ENCODE measurements at regions not wholly inside any gene's neighbourhood (a gene's known extent, or its start where the extent isn't known, plus 50 kb on each side); places are given as distances from the start of the nearest gene placed in this dataset.
"Not testable (repeated sequence)": the region's sequence is repeated elsewhere in the genome, so short reads cannot be mapped to it uniquely, and the experiment has no call there.

DNA sequence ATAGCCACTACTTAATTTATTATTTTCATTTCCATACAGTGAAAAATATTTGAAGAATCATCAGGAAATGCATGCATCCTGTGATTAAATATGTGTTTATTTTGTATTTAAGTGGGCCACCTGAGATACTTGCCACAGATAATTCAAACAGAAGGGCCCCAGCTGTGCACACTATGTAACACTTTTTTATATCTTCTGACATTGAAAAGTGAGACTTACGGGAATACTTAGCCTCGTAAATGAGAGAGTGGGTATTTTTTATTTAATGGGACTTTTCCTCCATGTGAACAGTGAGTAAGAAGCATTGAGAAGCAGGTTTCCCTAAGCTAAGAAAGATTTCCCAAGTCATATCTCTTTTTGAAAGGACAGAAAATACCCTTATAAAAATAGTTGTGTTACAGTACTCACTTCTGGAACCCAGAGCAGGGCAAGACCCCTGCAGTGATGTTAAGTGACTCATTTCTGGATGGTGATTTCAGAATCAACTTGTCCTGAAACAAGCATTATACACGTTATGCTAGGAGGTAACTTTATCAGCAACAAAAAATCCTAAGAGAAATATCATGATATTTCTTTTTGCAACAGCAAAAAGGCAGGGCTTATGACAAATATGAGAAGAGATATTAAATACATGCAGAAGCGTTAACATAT is 478.1 kb upstream of the CHORDC1 start:
- Histone ChIP-seq H3K9ac (ENCODE audit: low read length) (no peak overlapping the region), H3K9me3 (ENCODE audit: control insufficient read depth, insufficient read depth, low read depth, low read length) (no peaks in the 10 kb centered on the region), H3K4me1 (ENCODE audit: control insufficient read depth, insufficient read depth, low read length) (peaks cover 9% of the 10 kb centered on the region), H3K4me3 (ENCODE audit: low read depth, low read length) (no peak overlapping the region), H3K27ac (ENCODE audit: low read depth, low read length) (no peak overlapping the region), H3K27me3 (ENCODE audit: control insufficient read depth, insufficient read depth, low read length) (no peaks in the 10 kb centered on the region), H3K36me3 (ENCODE audit: control insufficient read depth, insufficient read depth, low read length) (no peaks in the 10 kb centered on the region)

DNA sequence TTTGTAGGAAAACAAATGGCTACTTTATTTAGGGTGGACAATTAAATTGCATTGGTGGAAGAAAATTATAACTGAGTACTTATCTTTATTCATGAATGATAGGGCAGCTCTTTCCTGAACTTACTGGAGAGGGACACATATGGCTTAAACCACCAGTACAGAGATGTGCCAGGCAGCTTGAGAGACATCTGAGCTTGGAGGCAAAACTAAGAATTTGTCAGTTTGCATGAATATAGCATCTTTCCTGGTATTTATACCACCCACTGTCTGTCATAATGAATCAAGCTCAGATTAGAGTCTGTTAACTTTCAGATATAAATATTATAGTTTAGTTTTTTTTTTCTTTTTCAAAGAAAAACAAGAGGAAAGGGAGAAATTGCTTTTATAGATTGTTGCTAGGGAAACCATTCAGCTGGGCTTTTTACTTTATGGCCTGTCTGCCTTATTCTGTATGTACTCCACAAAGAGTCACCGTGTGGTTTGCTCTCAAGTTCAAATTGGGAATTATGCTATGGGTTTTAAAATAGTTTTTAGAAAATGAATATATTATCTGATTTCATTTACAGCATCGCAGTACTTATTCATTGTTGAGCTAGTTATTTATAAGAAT is 477.0 kb upstream of the CHORDC1 start:
- H3K9ac ChIP-seq (ENCODE audit: low read length) = no peak overlapping the region
- no peak overlapping the region for H3K27ac ChIP-seq (ENCODE audit: low read depth, low read length)
- no peaks in the 10 kb centered on the region for H3K9me3 ChIP-seq (ENCODE audit: control insufficient read depth, insufficient read depth, low read depth, low read length)
- peaks cover 9% of the 10 kb centered on the region for H3K4me1 ChIP-seq (ENCODE audit: control insufficient read depth, insufficient read depth, low read length)
- H3K27me3 ChIP-seq (ENCODE audit: control insufficient read depth, insufficient read depth, low read length) = no peaks in the 10 kb centered on the region
- H3K4me3 ChIP-seq (ENCODE audit: low read depth, low read length) = no peak overlapping the region
- no peaks in the 10 kb centered on the region for H3K36me3 ChIP-seq (ENCODE audit: control insufficient read depth, insufficient read depth, low read length)

DNA sequence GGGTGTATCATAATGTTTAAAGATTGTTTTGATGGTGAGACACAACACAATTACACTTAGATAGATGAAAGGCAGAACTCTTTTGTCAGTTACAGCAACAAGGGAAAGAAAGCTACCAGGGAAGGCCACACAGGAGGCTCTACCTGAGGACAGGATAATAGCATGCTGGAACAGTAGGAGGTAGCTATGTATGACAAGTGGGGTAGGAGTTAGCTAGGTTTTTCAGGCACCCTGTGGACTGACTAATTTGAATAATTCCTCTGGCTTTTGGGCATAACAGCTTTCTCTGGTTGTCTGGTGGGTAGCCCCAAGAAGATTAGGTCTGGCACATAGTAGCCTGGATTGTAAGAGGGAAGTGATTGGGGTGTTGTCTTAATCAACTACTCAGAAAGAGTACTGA is 475.4 kb upstream of the CHORDC1 start:
- Histone ChIP-seq H3K9ac (ENCODE audit: low read length) (no peak overlapping the region), H3K36me3 (ENCODE audit: control insufficient read depth, insufficient read depth, low read length) (no peaks in the 10 kb centered on the region), H3K27me3 (ENCODE audit: control insufficient read depth, insufficient read depth, low read length) (no peaks in the 10 kb centered on the region), H3K4me1 (ENCODE audit: control insufficient read depth, insufficient read depth, low read length) (peaks cover 9% of the 10 kb centered on the region), H3K27ac (ENCODE audit: low read depth, low read length) (no peak overlapping the region), H3K4me3 (ENCODE audit: low read depth, low read length) (no peak overlapping the region), H3K9me3 (ENCODE audit: control insufficient read depth, insufficient read depth, low read depth, low read length) (peaks cover 11% of the 10 kb centered on the region)

- H3K4me3 ChIP-seq (ENCODE audit: low read depth, low read length); H3K27ac ChIP-seq (ENCODE audit: low read depth, low read length): not testable (repeated sequence)
- H3K9me3 ChIP-seq (ENCODE audit: control insufficient read depth, insufficient read depth, low read depth, low read length) = peaks cover 13% of the 10 kb centered on the region
Measured at GRCh38 chr11:90675496-90675895, 452.6 kb upstream of the CHORDC1 start.

GRCh38 chr11:90669094-90669493 is 446.2 kb upstream of the CHORDC1 start:
- Histone ChIP-seq H3K4me3 (ENCODE audit: low read depth, low read length) (no peak overlapping the region), H3K9ac (ENCODE audit: low read length) (no peak overlapping the region), H3K4me1 (ENCODE audit: control insufficient read depth, insufficient read depth, low read length) (no peaks in the 10 kb centered on the region), H3K27ac (ENCODE audit: low read depth, low read length) (no peak overlapping the region), H3K27me3 (ENCODE audit: control insufficient read depth, insufficient read depth, low read length) (no peaks in the 10 kb centered on the region), H3K9me3 (ENCODE audit: control insufficient read depth, insufficient read depth, low read depth, low read length) (no peaks in the 10 kb centered on the region), H3K36me3 (ENCODE audit: control insufficient read depth, insufficient read depth, low read length) (no peaks in the 10 kb centered on the region)

More at GRCh38 chr11:90675496-90675895, 452.6 kb upstream of the CHORDC1 start:
- not testable (repeated sequence) for H3K4me1 ChIP-seq (ENCODE audit: control insufficient read depth, insufficient read depth, low read length); H3K27me3 ChIP-seq (ENCODE audit: control insufficient read depth, insufficient read depth, low read length); H3K9ac ChIP-seq (ENCODE audit: low read length); H3K36me3 ChIP-seq (ENCODE audit: control insufficient read depth, insufficient read depth, low read length)

DNA sequence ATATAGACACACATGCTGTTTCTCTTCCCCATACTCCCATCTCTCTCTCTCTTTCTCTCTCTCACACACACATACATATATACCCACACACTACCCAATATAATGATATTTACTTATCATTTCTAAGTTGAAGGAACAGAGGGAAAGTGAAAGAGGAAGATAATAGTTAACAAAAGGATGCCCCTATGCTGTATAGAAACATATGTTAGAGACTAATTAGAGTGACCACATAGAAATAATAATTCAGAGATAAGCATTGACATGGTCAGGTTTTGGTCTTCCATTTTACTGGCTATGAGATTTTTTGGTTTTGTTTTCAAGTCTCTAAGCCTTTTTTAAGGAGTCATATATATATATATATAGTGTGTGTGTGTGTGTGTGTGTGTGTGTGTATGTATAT is 445.7 kb upstream of the CHORDC1 start:
- no peak overlapping the region for H3K27ac ChIP-seq (ENCODE audit: low read depth, low read length)
- H3K9me3 ChIP-seq (ENCODE audit: control insufficient read depth, insufficient read depth, low read depth, low read length) = no peaks in the 10 kb centered on the region
- H3K4me1 ChIP-seq (ENCODE audit: control insufficient read depth, insufficient read depth, low read length) = no peaks in the 10 kb centered on the region
- no peak overlapping the region for H3K9ac ChIP-seq (ENCODE audit: low read length)
- H3K4me3 ChIP-seq (ENCODE audit: low read depth, low read length) = no peak overlapping the region
- H3K36me3 ChIP-seq (ENCODE audit: control insufficient read depth, insufficient read depth, low read length) = no peaks in the 10 kb centered on the region
- H3K27me3 ChIP-seq (ENCODE audit: control insufficient read depth, insufficient read depth, low read length) = no peaks in the 10 kb centered on the region

DNA sequence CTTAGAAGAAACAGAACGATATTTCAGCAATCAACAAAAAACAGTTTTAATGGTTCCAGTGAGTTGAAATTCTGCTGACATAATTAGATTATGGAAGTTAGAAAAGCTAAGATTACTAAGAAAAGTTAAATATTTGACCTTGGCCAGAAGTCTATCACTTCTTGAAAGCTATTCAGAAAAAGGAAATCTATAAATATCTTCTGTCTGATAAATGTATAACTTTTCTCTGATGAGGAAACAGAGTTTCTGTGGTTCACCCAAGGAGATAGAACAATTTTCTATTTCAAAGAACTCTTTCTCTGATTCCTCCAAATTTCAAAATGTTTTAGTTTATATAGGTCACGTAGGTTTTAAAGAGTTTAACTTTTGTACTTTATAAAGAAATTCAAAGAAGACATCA is 438.4 kb upstream of the CHORDC1 start:
- Histone ChIP-seq H3K36me3 (ENCODE audit: control insufficient read depth, insufficient read depth, low read length) (no peaks in the 10 kb centered on the region), H3K27me3 (ENCODE audit: control insufficient read depth, insufficient read depth, low read length) (no peaks in the 10 kb centered on the region), H3K27ac (ENCODE audit: low read depth, low read length) (no peak overlapping the region), H3K9me3 (ENCODE audit: control insufficient read depth, insufficient read depth, low read depth, low read length) (no peaks in the 10 kb centered on the region), H3K4me3 (ENCODE audit: low read depth, low read length) (no peak overlapping the region), H3K9ac (ENCODE audit: low read length) (no peak overlapping the region), H3K4me1 (ENCODE audit: control insufficient read depth, insufficient read depth, low read length) (no peaks in the 10 kb centered on the region)

GRCh38 chr11:90656171-90656570 is 433.3 kb upstream of the CHORDC1 start:
- H3K4me1 ChIP-seq (ENCODE audit: control insufficient read depth, insufficient read depth, low read length) = no peaks in the 10 kb centered on the region
- H3K9me3 ChIP-seq (ENCODE audit: control insufficient read depth, insufficient read depth, low read depth, low read length) = no peaks in the 10 kb centered on the region
- no peak overlapping the region for H3K9ac ChIP-seq (ENCODE audit: low read length)
- H3K4me3 ChIP-seq (ENCODE audit: low read depth, low read length) = no peak overlapping the region
- H3K27me3 ChIP-seq (ENCODE audit: control insufficient read depth, insufficient read depth, low read length) = no peaks in the 10 kb centered on the region
- no peak overlapping the region for H3K27ac ChIP-seq (ENCODE audit: low read depth, low read length)
- no peaks in the 10 kb centered on the region for H3K36me3 ChIP-seq (ENCODE audit: control insufficient read depth, insufficient read depth, low read length)

GRCh38 chr11:90650153-90650552 is 427.3 kb upstream of the CHORDC1 start:
- no peaks in the 10 kb centered on the region for H3K4me1 ChIP-seq (ENCODE audit: control insufficient read depth, insufficient read depth, low read length)
- H3K36me3 ChIP-seq (ENCODE audit: control insufficient read depth, insufficient read depth, low read length) = no peaks in the 10 kb centered on the region
- H3K4me3 ChIP-seq (ENCODE audit: low read depth, low read length) = no peak overlapping the region
- H3K27me3 ChIP-seq (ENCODE audit: control insufficient read depth, insufficient read depth, low read length) = no peaks in the 10 kb centered on the region
- no peak overlapping the region for H3K27ac ChIP-seq (ENCODE audit: low read depth, low read length)
- no peak overlapping the region for H3K9ac ChIP-seq (ENCODE audit: low read length)
- no peaks in the 10 kb centered on the region for H3K9me3 ChIP-seq (ENCODE audit: control insufficient read depth, insufficient read depth, low read depth, low read length)

- H3K4me3 ChIP-seq (ENCODE audit: low read depth, low read length) = no peak overlapping the region
- H3K27me3 ChIP-seq (ENCODE audit: control insufficient read depth, insufficient read depth, low read length) = no peaks in the 10 kb centered on the region
- H3K4me1 ChIP-seq (ENCODE audit: control insufficient read depth, insufficient read depth, low read length) = no peaks in the 10 kb centered on the region
- no peaks in the 10 kb centered on the region for H3K36me3 ChIP-seq (ENCODE audit: control insufficient read depth, insufficient read depth, low read length)
- no peaks in the 10 kb centered on the region for H3K9me3 ChIP-seq (ENCODE audit: control insufficient read depth, insufficient read depth, low read depth, low read length)
- H3K9ac ChIP-seq (ENCODE audit: low read length) = no peak overlapping the region
- no peak overlapping the region for H3K27ac ChIP-seq (ENCODE audit: low read depth, low read length)
Measured at GRCh38 chr11:90646706-90647105, 423.9 kb upstream of the CHORDC1 start.

- Histone ChIP-seq H3K9me3 (ENCODE audit: control insufficient read depth, insufficient read depth, low read depth, low read length) (no peaks in the 10 kb centered on the region), H3K9ac (ENCODE audit: low read length) (no peak overlapping the region)
Measured at GRCh38 chr11:90646266-90646665, 423.4 kb upstream of the CHORDC1 start.

More at GRCh38 chr11:90646266-90646665, 423.4 kb upstream of the CHORDC1 start:
- no peaks in the 10 kb centered on the region for H3K4me1 ChIP-seq (ENCODE audit: control insufficient read depth, insufficient read depth, low read length)
- H3K27ac ChIP-seq (ENCODE audit: low read depth, low read length) = no peak overlapping the region
- no peak overlapping the region for H3K4me3 ChIP-seq (ENCODE audit: low read depth, low read length)
- no peaks in the 10 kb centered on the region for H3K36me3 ChIP-seq (ENCODE audit: control insufficient read depth, insufficient read depth, low read length)
- no peaks in the 10 kb centered on the region for H3K27me3 ChIP-seq (ENCODE audit: control insufficient read depth, insufficient read depth, low read length)
